ENCODE measurements at regions not wholly inside any gene's neighbourhood (a gene's known extent, or its start where the extent isn't known, plus 50 kb on each side); places are given as distances from the start of the nearest gene placed in this dataset.
"Not testable (repeated sequence)": the region's sequence is repeated elsewhere in the genome, so short reads cannot be mapped to it uniquely, and the experiment has no call there.

- Histone ChIP-seq H3K27me3 (ENCODE audit: control insufficient read depth in 1 of 2, insufficient read depth in 2 of 2, low read length in 2 of 2) (no peaks in the 10 kb centered on the region), H3K9me3 (ENCODE audit: control insufficient read depth in 1 of 2, insufficient read depth in 1 of 2, low read length in 2 of 2) (peaks cover 0 to 8% of the 10 kb centered on the region in 2 experiments), H3K4me1 (ENCODE audit: insufficient read depth, low read length) (no peaks in the 10 kb centered on the region), H3K36me3 (ENCODE audit: insufficient read depth, low read length) (no peaks in the 10 kb centered on the region), H3K4me3 (ENCODE audit: low read length) (no peak overlapping the region), H3K27ac (ENCODE audit: low read depth in 1 of 2, low read length in 2 of 2) (no peak overlapping the region)
- no peak overlapping the region for H3K27ac Mint-ChIP-seq
- ChIA-PET CTCF (no interaction called here), POLR2A (no interaction called here)
- ATAC-seq (ENCODE audit: poor library complexity) = no peak
- intact Hi-C loops (cut with DNase I, micrococcal nuclease) = no loop called here
- H3K4me3 Mint-ChIP-seq = no peak overlapping the region
- H3K36me3 Mint-ChIP-seq (ENCODE audit: low read depth) = no peaks in the 10 kb centered on the region
- no peaks in the 10 kb centered on the region for H3K4me1 Mint-ChIP-seq (ENCODE audit: low read depth)
- no peak for TF ChIP-seq CTCF (IDR thresholded peaks at IDR 0.05)
- peaks cover 10% of the 10 kb centered on the region for H3K9me3 Mint-ChIP-seq
- H3K27me3 Mint-ChIP-seq = no peaks in the 10 kb centered on the region
- DNase-seq = no peak
Observed at GRCh38 chr2:80942766-80943165, 638.2 kb upstream of the LRRTM1 start.

GRCh38 chr2:80938463-80938862 lies 633.9 kb upstream of the LRRTM1 start:
- POLR2A ChIA-PET = no interaction called here
- Histone ChIP-seq H3K9me3 (ENCODE audit: control insufficient read depth in 1 of 2, insufficient read depth in 1 of 2, low read length in 2 of 2) (no peaks in the 10 kb centered on the region), H3K4me3 (ENCODE audit: low read length) (no peak overlapping the region), H3K36me3 (ENCODE audit: insufficient read depth, low read length) (no peaks in the 10 kb centered on the region), H3K27me3 (ENCODE audit: control insufficient read depth in 1 of 2, insufficient read depth in 2 of 2, low read length in 2 of 2) (no peaks in the 10 kb centered on the region), H3K4me1 (ENCODE audit: insufficient read depth, low read length) (no peaks in the 10 kb centered on the region), H3K27ac (ENCODE audit: low read depth in 1 of 2, low read length in 2 of 2) (no peak overlapping the region)
- intact Hi-C loops (cut with DNase I, micrococcal nuclease) = no loop called here
- no peaks in the 10 kb centered on the region for H3K36me3 Mint-ChIP-seq (ENCODE audit: low read depth)
- peaks cover 15% of the 10 kb centered on the region for H3K9me3 Mint-ChIP-seq
- H3K27ac Mint-ChIP-seq = no peak overlapping the region
- no peaks in the 10 kb centered on the region for H3K4me1 Mint-ChIP-seq (ENCODE audit: low read depth)
- no peak for ATAC-seq (ENCODE audit: poor library complexity)
- CTCF ChIA-PET = no interaction called here
- TF ChIP-seq CTCF (IDR thresholded peaks at IDR 0.05) = no peak
- no peak overlapping the region for H3K4me3 Mint-ChIP-seq
- no peaks in the 10 kb centered on the region for H3K27me3 Mint-ChIP-seq
- no peak for DNase-seq

- H3K4me1 Mint-ChIP-seq (ENCODE audit: low read depth); H3K4me3 ChIP-seq (ENCODE audit: low read length); H3K9me3 ChIP-seq (ENCODE audit: control insufficient read depth in 1 of 2, insufficient read depth in 1 of 2, low read length in 2 of 2); POLR2A ChIA-PET; H3K36me3 Mint-ChIP-seq (ENCODE audit: low read depth); ATAC-seq (ENCODE audit: poor library complexity); intact Hi-C loops (cut with DNase I, micrococcal nuclease); H3K27ac Mint-ChIP-seq; H3K4me1 ChIP-seq (ENCODE audit: insufficient read depth, low read length); H3K27me3 Mint-ChIP-seq; H3K36me3 ChIP-seq (ENCODE audit: insufficient read depth, low read length); DNase-seq; CTCF ChIA-PET; H3K27me3 ChIP-seq (ENCODE audit: control insufficient read depth in 1 of 2, insufficient read depth in 2 of 2, low read length in 2 of 2); H3K4me3 Mint-ChIP-seq; H3K27ac ChIP-seq (ENCODE audit: low read depth in 1 of 2, low read length in 2 of 2): not testable (repeated sequence)
- H3K9me3 Mint-ChIP-seq = peaks cover 25% of the 10 kb centered on the region
Observed at GRCh38 chr2:80931820-80932219, 627.3 kb upstream of the LRRTM1 start.

- POLR2A ChIA-PET = no interaction called here
- DNase-seq (no peak), ATAC-seq (ENCODE audit: poor library complexity) (no peak)
- Mint-ChIP-seq H3K36me3 (ENCODE audit: low read depth) (no peaks in the 10 kb centered on the region), H3K9me3 (peaks cover 25% of the 10 kb centered on the region), H3K27ac (no peak overlapping the region), H3K4me1 (ENCODE audit: low read depth) (no peaks in the 10 kb centered on the region), H3K27me3 (no peaks in the 10 kb centered on the region), H3K4me3 (no peak overlapping the region)
- Histone ChIP-seq H3K4me1 (ENCODE audit: insufficient read depth, low read length) (no peaks in the 10 kb centered on the region), H3K9me3 (ENCODE audit: control insufficient read depth in 1 of 2, insufficient read depth in 1 of 2, low read length in 2 of 2) (peaks cover 0 to 8% of the 10 kb centered on the region in 2 experiments), H3K36me3 (ENCODE audit: insufficient read depth, low read length) (no peaks in the 10 kb centered on the region), H3K27ac (ENCODE audit: low read depth in 1 of 2, low read length in 2 of 2) (no peak overlapping the region), H3K4me3 (ENCODE audit: low read length) (no peak overlapping the region), H3K27me3 (ENCODE audit: control insufficient read depth in 1 of 2, insufficient read depth in 2 of 2, low read length in 2 of 2) (no peaks in the 10 kb centered on the region)
- CTCF ChIA-PET = no interaction called here
- intact Hi-C loops (cut with DNase I, micrococcal nuclease) = no loop called here
- TF ChIP-seq CTCF (IDR thresholded peaks at IDR 0.05) = no peak
Observed at GRCh38 chr2:80930777-80931176, 626.2 kb upstream of the LRRTM1 start.
